ENCODE measurements at regions not wholly inside any gene's neighbourhood (a gene's known extent, or its start where the extent isn't known, plus 50 kb on each side); places are given as distances from the start of the nearest gene placed in this dataset.

- no peaks in the 10 kb centered on the region for H3K36me3 ChIP-seq (ENCODE audit: control insufficient read depth, insufficient read depth, low read length)
- in situ Hi-C loops (cut with HindIII; ENCODE audit: low pct_unique_long_range_greater_than_20kb, low sequenced_read_pairs) (no loop called here), intact Hi-C loops (cut with micrococcal nuclease; ENCODE audit: unreplicated experiment) (no loop called here)
- no peaks in the 10 kb centered on the region for H3K4me1 ChIP-seq (ENCODE audit: control insufficient read depth, insufficient read depth, low read length)
- ATAC-seq (no peak), DNase-seq (ENCODE audit: low read depth, low spot score) (no peak)
- no peak overlapping the region for H3K27ac ChIP-seq (ENCODE audit: low read length)
- TF ChIP-seq POLR2AphosphoS5 (IDR thresholded peaks at IDR 0.05; ENCODE audit: low read depth, low read length): no peak
- TF ChIP-seq TCF7L2 (IDR thresholded peaks at IDR 0.05; ENCODE audit: low read depth, low read length): no peak
- no peak for TF ChIP-seq CTCF (IDR thresholded peaks at IDR 0.05)
- no peak for TF ChIP-seq REST (IDR thresholded peaks at IDR 0.05; ENCODE audit: insufficient read depth in 1 of 2, low read depth in 2 of 2, low read length in 1 of 2)
- no peak for TF ChIP-seq SIN3A (IDR thresholded peaks at IDR 0.05; ENCODE audit: borderline replicate concordance, insufficient read depth, low read depth, low read length)
- ChIA-PET CTCF (no interaction called here), POLR2A (no interaction called here)
- no TSS peak for BruUV-seq (replicated peaks)
- no peak overlapping the region for H3K4me3 ChIP-seq (ENCODE audit: low read depth in 2 of 2, low read length in 2 of 2)
- H3K9me3 ChIP-seq (ENCODE audit: control insufficient read depth, insufficient read depth, low read depth, low read length): no peaks in the 10 kb centered on the region
- no peaks in the 10 kb centered on the region for H3K27me3 ChIP-seq (ENCODE audit: control insufficient read depth, insufficient read depth, low read length)
These were observed 2745.4 kb downstream of the PCDH7 start for GRCh38 chr4:33465565-33465964.

- Histone ChIP-seq H3K4me1 (ENCODE audit: control insufficient read depth, insufficient read depth, low read length) (no peaks in the 10 kb centered on the region), H3K9me3 (ENCODE audit: control insufficient read depth, insufficient read depth, low read depth, low read length) (no peaks in the 10 kb centered on the region), H3K27me3 (ENCODE audit: control insufficient read depth, insufficient read depth, low read length) (no peaks in the 10 kb centered on the region), H3K36me3 (ENCODE audit: control insufficient read depth, insufficient read depth, low read length) (no peaks in the 10 kb centered on the region), H3K27ac (ENCODE audit: low read length) (no peak overlapping the region), H3K4me3 (ENCODE audit: low read depth in 2 of 2, low read length in 2 of 2) (no peak overlapping the region)
- DNase-seq (ENCODE audit: low read depth, low spot score): no peak
- BruUV-seq (replicated peaks): no TSS peak
- in situ Hi-C loops (cut with HindIII; ENCODE audit: low pct_unique_long_range_greater_than_20kb, low sequenced_read_pairs): no loop called here
- no peak for ATAC-seq
- ChIA-PET POLR2A (no interaction called here), CTCF (no interaction called here)
- intact Hi-C loops (cut with micrococcal nuclease; ENCODE audit: unreplicated experiment): no loop called here
- TF ChIP-seq POLR2AphosphoS5 (IDR thresholded peaks at IDR 0.05; ENCODE audit: low read depth, low read length) (no peak), REST (IDR thresholded peaks at IDR 0.05; ENCODE audit: insufficient read depth in 1 of 2, low read depth in 2 of 2, low read length in 1 of 2) (no peak), CTCF (IDR thresholded peaks at IDR 0.05) (no peak), SIN3A (IDR thresholded peaks at IDR 0.05; ENCODE audit: borderline replicate concordance, insufficient read depth, low read depth, low read length) (no peak), TCF7L2 (IDR thresholded peaks at IDR 0.05; ENCODE audit: low read depth, low read length) (no peak)
These were observed 2747.1 kb downstream of the PCDH7 start for GRCh38 chr4:33467291-33467690.

Data from Panc1 (cell line).